ENCODE measurements at regions not wholly inside any gene's neighbourhood (a gene's known extent, or its start where the extent isn't known, plus 50 kb on each side); places are given as distances from the start of the nearest gene placed in this dataset.

GRCh38 chr5:165161204-165161603 lies 1655.8 kb downstream of the MAT2B start:
- peak in 1 of 3 experiments; percentile 10 for TF ChIP-seq CTCF (optimal IDR thresholded peaks at IDR 0.05 in 1 of 3, IDR thresholded peaks at IDR 0.05 in 1 of 3, conservative IDR thresholded peaks at IDR 0.05 in 1 of 3; ENCODE audit: extremely low read depth in 1 of 3, insufficient read depth in 2 of 3, low read length in 3 of 3)
- no peak for TF ChIP-seq EZH2 (IDR thresholded peaks at IDR 0.05; ENCODE audit: low read length)

All from keratinocyte (primary cell).